ENCODE measurements at regions not wholly inside any gene's neighbourhood (a gene's known extent, or its start where the extent isn't known, plus 50 kb on each side); places are given as distances from the start of the nearest gene placed in this dataset.

DNA sequence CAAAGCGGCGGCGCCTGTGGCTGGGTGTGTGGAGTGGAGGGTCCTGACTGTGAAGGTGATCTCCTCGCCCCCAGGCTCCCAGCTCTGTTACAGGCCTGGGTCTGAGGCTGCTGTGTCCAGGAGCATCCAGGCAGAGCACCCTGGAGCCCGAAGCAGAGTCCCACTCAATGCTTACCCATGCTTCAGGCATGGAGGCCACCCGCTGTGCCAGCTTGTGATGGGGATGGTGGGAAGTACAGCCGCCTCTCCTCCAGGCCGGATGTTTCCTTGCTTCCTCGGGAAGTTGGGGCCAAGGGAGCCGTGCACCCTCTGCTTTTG is 255.9 kb upstream of the IRX1 start:
- no peak for TF ChIP-seq POLR2A (IDR thresholded peaks at IDR 0.05)
- TF ChIP-seq, protein P1, sequence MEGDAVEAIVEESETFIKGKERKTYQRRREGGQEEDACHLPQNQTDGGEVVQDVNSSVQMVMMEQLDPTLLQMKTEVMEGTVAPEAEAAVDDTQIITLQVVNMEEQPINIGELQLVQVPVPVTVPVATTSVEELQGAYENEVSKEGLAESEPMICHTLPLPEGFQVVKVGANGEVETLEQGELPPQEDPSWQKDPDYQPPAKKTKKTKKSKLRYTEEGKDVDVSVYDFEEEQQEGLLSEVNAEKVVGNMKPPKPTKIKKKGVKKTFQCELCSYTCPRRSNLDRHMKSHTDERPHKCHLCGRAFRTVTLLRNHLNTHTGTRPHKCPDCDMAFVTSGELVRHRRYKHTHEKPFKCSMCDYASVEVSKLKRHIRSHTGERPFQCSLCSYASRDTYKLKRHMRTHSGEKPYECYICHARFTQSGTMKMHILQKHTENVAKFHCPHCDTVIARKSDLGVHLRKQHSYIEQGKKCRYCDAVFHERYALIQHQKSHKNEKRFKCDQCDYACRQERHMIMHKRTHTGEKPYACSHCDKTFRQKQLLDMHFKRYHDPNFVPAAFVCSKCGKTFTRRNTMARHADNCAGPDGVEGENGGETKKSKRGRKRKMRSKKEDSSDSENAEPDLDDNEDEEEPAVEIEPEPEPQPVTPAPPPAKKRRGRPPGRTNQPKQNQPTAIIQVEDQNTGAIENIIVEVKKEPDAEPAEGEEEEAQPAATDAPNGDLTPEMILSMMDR (IDR thresholded peaks at IDR 0.05) = no peak

Measured in thyroid gland (tissue), 4 donors.